CD14-positive monocyte (primary cell): ENCODE measurements at regions not wholly inside any gene's neighbourhood (a gene's known extent, or its start where the extent isn't known, plus 50 kb on each side); places are given as distances from the start of the nearest gene placed in this dataset.
A peak's percentile ranks its signal among the peaks of the same experiment; 100 is the strongest.

Experiments used
- DNase-seq, 3 donors: peaks; one replicate each; pipeline ENCODE4 v3.0.0-alpha.2; 2011 to 2022
- H2AFZ ChIP-seq: 2 replicates; pipeline ENCODE4 v1.6.0; 2012; ENCODE audit warnings: mild to moderate bottlenecking, low read depth, low read length, inconsistent platforms; ENCODE audit not compliant: insufficient read depth, poor library complexity, severe bottlenecking
- H3K27ac ChIP-seq, 2 donors: 1 replicate in 1 of 2; 2 replicates in 1 of 2; pipeline ENCODE4 v1.5.1; 2012 to 2013; ENCODE audit warnings: low read length in 2 of 2, control low read depth in 1 of 2, inconsistent platforms in 1 of 2, low read depth in 1 of 2, mild to moderate bottlenecking in 1 of 2
- H3K27me3 ChIP-seq, 2 donors: one replicate each; pipeline versions ENCODE4 v1.6.0 to v1.6.1; 2011 to 2013; ENCODE audit warnings: low read length in 2 of 2; ENCODE audit not compliant: control insufficient read depth in 2 of 2, insufficient read depth in 2 of 2
- H3K36me3 ChIP-seq, 2 donors: replicated peaks in 1 of 2; 1 replicate in 1 of 2; 2 replicates in 1 of 2; pipeline versions ENCODE4 v1.5.1 to v1.6.1; 2012 to 2013; ENCODE audit warnings: low read length in 2 of 2, control low read depth in 1 of 2, inconsistent platforms in 1 of 2, mild to moderate bottlenecking in 1 of 2; ENCODE audit not compliant: insufficient read depth in 2 of 2, control insufficient read depth in 1 of 2
- H3K4me1 ChIP-seq, 2 donors: 1 replicate in 1 of 2; 2 replicates in 1 of 2; pipeline versions ENCODE4 v1.5.1 to v1.6.1; 2012 to 2013; ENCODE audit warnings: low read length in 2 of 2, control low read depth in 1 of 2, inconsistent platforms in 1 of 2, mild to moderate bottlenecking in 1 of 2, moderate library complexity in 1 of 2; ENCODE audit not compliant: insufficient read depth in 2 of 2, control insufficient read depth in 1 of 2
- H3K4me2 ChIP-seq: replicated peaks from 2 replicates; pipeline ENCODE3; 2012; ENCODE audit warnings: low read length, moderate library complexity, mild to moderate bottlenecking; ENCODE audit not compliant: poor library complexity, severe bottlenecking; ENCODE audit errors: extremely low read depth
- H3K4me3 ChIP-seq, 3 experiments: fragments of 200-600 bp in 1 of 3; sonication (generic) in 1 of 3; replicated peaks in 1 of 3; 1 replicate in 2 of 3; 2 replicates in 1 of 3; pipeline ENCODE4 v1.5.1; 2011 to 2013; ENCODE audit warnings: low read length in 3 of 3, mild to moderate bottlenecking in 3 of 3, control low read depth in 2 of 3, low read depth in 2 of 3, inconsistent platforms in 1 of 3, moderate library complexity in 1 of 3
- H3K79me2 ChIP-seq: 2 replicates; pipeline ENCODE4 v1.6.0; 2012; ENCODE audit warnings: mild to moderate bottlenecking, control low read depth, inconsistent platforms, low read length, moderate library complexity; ENCODE audit not compliant: insufficient read depth
- H3K9ac ChIP-seq: 2 replicates; pipeline ENCODE4 v1.6.0; 2017; ENCODE audit warnings: low read length, mild to moderate bottlenecking; ENCODE audit not compliant: insufficient read depth, poor library complexity, severe bottlenecking
- H3K9me3 ChIP-seq, 2 donors: replicated peaks in 1 of 2; 1 replicate in 1 of 2; 2 replicates in 1 of 2; pipeline versions ENCODE4 v1.5.1 to v1.6.1; 2012 to 2013; ENCODE audit warnings: low read length in 2 of 2, control low read depth in 1 of 2; ENCODE audit not compliant: control insufficient read depth in 1 of 2, insufficient read depth in 1 of 2
- H4K20me1 ChIP-seq: 2 replicates; pipeline ENCODE4 v1.6.0; 2012; ENCODE audit warnings: mild to moderate bottlenecking, low read length, control low read depth, moderate library complexity; ENCODE audit not compliant: insufficient read depth
- H3K27ac Mint-ChIP-seq, 7 donors: one replicate each; pipeline ENCODE4 v1.8.0; 2020; ENCODE audit warnings: mild to moderate bottlenecking in 7 of 7, mixed read lengths in 7 of 7, moderate library complexity in 6 of 7, inconsistent platforms in 2 of 7
- H3K27me3 Mint-ChIP-seq, 3 donors: one replicate each; pipeline ENCODE4 v1.8.0; 2021 to 2022; ENCODE audit warnings: low read depth in 3 of 3, mild to moderate bottlenecking in 3 of 3, mixed read lengths in 3 of 3, moderate library complexity in 3 of 3, inconsistent platforms in 1 of 3
- H3K36me3 Mint-ChIP-seq, 2 donors: one replicate each; pipeline ENCODE4 v1.8.0; 2020; ENCODE audit warnings: mixed read lengths in 2 of 2, inconsistent platforms in 1 of 2, mild to moderate bottlenecking in 1 of 2
- H3K4me1 Mint-ChIP-seq: one replicate; pipeline ENCODE4 v1.8.0; 2020; ENCODE audit warnings: mild to moderate bottlenecking, mixed read lengths
- H3K4me3 Mint-ChIP-seq, 2 donors: one replicate each; pipeline ENCODE4 v1.8.0; 2020; ENCODE audit warnings: mild to moderate bottlenecking in 2 of 2, mixed read lengths in 2 of 2, moderate library complexity in 1 of 2
- H3K9me3 Mint-ChIP-seq, 7 donors: one replicate each; pipeline ENCODE4 v1.8.0; 2020 to 2022; ENCODE audit warnings: mixed read lengths in 7 of 7, mild to moderate bottlenecking in 6 of 7, moderate library complexity in 6 of 7, inconsistent platforms in 2 of 7
- CTCF ChIP-seq: fragments of 200-600 bp; IDR thresholded peaks from one replicate; pipeline ENCODE4 v1.8.0; 2022; ENCODE audit warnings: antibody characterized with exemption, mild to moderate bottlenecking
- WGBS: methylation state at CpG from one replicate; pipeline ENCODE4 v1.1.5; 2013; ENCODE audit warnings: missing lambda C conversion rate; ENCODE audit not compliant: insufficient coverage; 5-methylcytosine and 5-hydroxymethylcytosine counted together
- intact Hi-C, 2 donors: fragments of 100-400 bp; cut with micrococcal nuclease; formaldehyde crosslinking; loops; one replicate each; pipeline versions ENCODE4 v1.15.0 to v1.15.1; 2023

DNA sequence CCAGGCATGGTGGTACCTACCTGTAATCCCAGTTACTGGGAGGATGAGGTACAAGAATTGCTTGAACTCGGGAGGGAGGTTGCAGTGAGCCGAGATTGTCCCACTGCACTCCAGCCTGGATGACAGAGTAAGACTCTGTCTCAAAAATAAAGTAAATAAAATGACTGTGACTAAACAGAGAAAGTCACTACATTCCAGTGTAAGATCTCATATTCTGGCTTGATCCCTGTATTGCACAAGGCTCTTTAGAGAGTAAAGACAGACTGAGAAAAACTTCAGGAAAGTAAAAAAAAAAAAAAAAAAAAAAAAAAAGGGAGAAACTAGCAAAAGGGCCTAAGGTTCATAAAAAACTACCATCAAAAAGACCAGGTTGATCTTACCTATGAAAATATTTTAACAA lies 106.6 kb upstream of the PJA2 start:
- no peak overlapping the region for H3K4me2 ChIP-seq
- H2AFZ ChIP-seq = no peak overlapping the region
- no peaks in the 10 kb centered on the region for H4K20me1 ChIP-seq
- H3K36me3 Mint-ChIP-seq = no peaks in the 10 kb centered on the region
- peaks cover 12% of the 10 kb centered on the region for H3K4me1 Mint-ChIP-seq
- H3K9ac ChIP-seq = no peak overlapping the region
- H3K4me3 Mint-ChIP-seq = no peak overlapping the region
- no peak overlapping the region for H3K27ac Mint-ChIP-seq
- peaks cover 0 to 6% (median 0%) of the 10 kb centered on the region in 3 donors for H3K27me3 Mint-ChIP-seq
- H3K9me3 Mint-ChIP-seq = peaks cover 0 to 8% (median 2%) of the 10 kb centered on the region in 7 donors
- intact Hi-C loops = no loop called here
- no peak overlapping the region for H3K4me3 ChIP-seq
- H3K36me3 ChIP-seq = no peaks in the 10 kb centered on the region
- H3K9me3 ChIP-seq = no peaks in the 10 kb centered on the region
- TF ChIP-seq CTCF = no peak
- no peak for DNase-seq
- H3K27ac ChIP-seq = no peak overlapping the region
- H3K4me1 ChIP-seq = no peaks in the 10 kb centered on the region
- H3K27me3 ChIP-seq = no peaks in the 10 kb centered on the region
- WGBS = 100% methylated on average over 2 of the region's 2 CpGs
- no peaks in the 10 kb centered on the region for H3K79me2 ChIP-seq

- H3K4me3 Mint-ChIP-seq = peak overlapping the region in 1 of 2 donors; percentile 59
Measured at GRCh38 chr5:109511980-109512734, 102.4 kb upstream of the PJA2 start.

More at GRCh38 chr5:109511980-109512734, 102.4 kb upstream of the PJA2 start:
- peaks cover 7 to 8% of the 10 kb centered on the region in 2 donors for H3K4me1 ChIP-seq
- no peak for TF ChIP-seq CTCF
- intact Hi-C loops = no loop called here
- H3K79me2 ChIP-seq = no peaks in the 10 kb centered on the region
- H2AFZ ChIP-seq = no peak overlapping the region
- WGBS = 42% methylated on average over 4 of the region's 8 CpGs
- no peaks in the 10 kb centered on the region for H3K36me3 ChIP-seq
- H3K4me3 ChIP-seq = no peak overlapping the region
- Mint-ChIP-seq H3K4me1 (peaks cover 20% of the 10 kb centered on the region), H3K36me3 (no peaks in the 10 kb centered on the region), H3K27ac (peak overlapping the region in 1 of 7 donors; percentile 58), H3K9me3 (peaks cover 0 to 3% (median 0%) of the 10 kb centered on the region in 7 donors), H3K27me3 (peaks cover 0 to 5% (median 0%) of the 10 kb centered on the region in 3 donors)
- no peaks in the 10 kb centered on the region for H3K27me3 ChIP-seq
- peak in 2 of 3 donors; percentile 1 to 13 for DNase-seq
- no peaks in the 10 kb centered on the region for H4K20me1 ChIP-seq
- H3K4me2 ChIP-seq = peak overlapping the region; percentile 46
- no peak overlapping the region for H3K27ac ChIP-seq
- no peak overlapping the region for H3K9ac ChIP-seq
- no peaks in the 10 kb centered on the region for H3K9me3 ChIP-seq
